Colonic mucosa (tissue), 4 donors: ENCODE measurements at regions not wholly inside any gene's neighbourhood (a gene's known extent, or its start where the extent isn't known, plus 50 kb on each side); places are given as distances from the start of the nearest gene placed in this dataset.

Source experiments
- DNase-seq: peaks from one replicate; pipeline ENCODE4 v3.0.0-alpha.2; 2020
- H3K27ac ChIP-seq: fragments of 200-600 bp; one replicate; pipeline ENCODE4 v1.8.0; 2021
- H3K27me3 ChIP-seq: fragments of 200-600 bp; one replicate; pipeline ENCODE4 v1.8.0; 2021
- H3K36me3 ChIP-seq: fragments of 200-600 bp; one replicate; pipeline ENCODE4 v1.8.0; 2021
- H3K4me1 ChIP-seq: fragments of 200-600 bp; one replicate; pipeline ENCODE4 v1.8.0; 2021; ENCODE audit warnings: mild to moderate bottlenecking
- H3K4me3 ChIP-seq: fragments of 200-600 bp; one replicate; pipeline ENCODE4 v1.8.0; 2021
- H3K9ac ChIP-seq, 2 donors: one replicate each; pipeline ENCODE4 v1.7.0; 2013; ENCODE audit warnings: control low read depth in 2 of 2, low read depth in 2 of 2, low read length in 2 of 2
- H3K9me3 ChIP-seq: fragments of 200-600 bp; one replicate; pipeline ENCODE4 v1.8.0; 2021
- CTCF ChIP-seq: fragments of 200-600 bp; IDR thresholded peaks from one replicate; pipeline ENCODE4 v1.8.0; 2022; ENCODE audit warnings: antibody characterized with exemption, mild to moderate bottlenecking
- intact Hi-C: fragments of 100-400 bp; cut with DNase I; formaldehyde crosslinking; loops from one replicate; pipeline ENCODE4 v1.14.1; 2022
- donor health status: healthy.
- donor health status: DM: no; HTN: no; CAD: no.
- donor health status: DM: no; HTN: no; CAD: no.

GRCh38 chr2:103005393-103005792 lies 243.6 kb downstream of the TMEM182 start:
- no peak for DNase-seq
- Histone ChIP-seq H3K36me3 (no peaks in the 10 kb centered on the region), H3K27ac (no peak overlapping the region), H3K9ac (no peak overlapping the region), H3K9me3 (no peaks in the 10 kb centered on the region), H3K27me3 (no peaks in the 10 kb centered on the region), H3K4me1 (no peaks in the 10 kb centered on the region), H3K4me3 (no peak overlapping the region)
- no peak for TF ChIP-seq CTCF
- intact Hi-C loops = no loop called here

GRCh38 chr2:103007086-103007485 lies 245.3 kb downstream of the TMEM182 start:
- intact Hi-C loops = no loop called here

GRCh38 chr2:103008586-103008985 lies 246.8 kb downstream of the TMEM182 start:
- no peak for TF ChIP-seq CTCF
- H3K27me3 ChIP-seq = no peaks in the 10 kb centered on the region
- no peaks in the 10 kb centered on the region for H3K9me3 ChIP-seq
- DNase-seq = no peak
- H3K27ac ChIP-seq = no peak overlapping the region
- no peaks in the 10 kb centered on the region for H3K36me3 ChIP-seq
- no peak overlapping the region for H3K4me3 ChIP-seq
- no peaks in the 10 kb centered on the region for H3K4me1 ChIP-seq
- intact Hi-C loops = no loop called here
- H3K9ac ChIP-seq = no peak overlapping the region

More at GRCh38 chr2:103007086-103007485, 245.3 kb downstream of the TMEM182 start:
- Histone ChIP-seq H3K36me3 (no peaks in the 10 kb centered on the region), H3K27me3 (no peaks in the 10 kb centered on the region), H3K4me3 (no peak overlapping the region), H3K4me1 (no peaks in the 10 kb centered on the region), H3K27ac (no peak overlapping the region), H3K9me3 (no peaks in the 10 kb centered on the region), H3K9ac (no peak overlapping the region)
- no peak for DNase-seq
- no peak for TF ChIP-seq CTCF

GRCh38 chr2:103009871-103010270 lies 248.0 kb downstream of the TMEM182 start:
- H3K36me3 ChIP-seq = no peaks in the 10 kb centered on the region
- H3K9ac ChIP-seq = no peak overlapping the region
- TF ChIP-seq CTCF = no peak
- no peak overlapping the region for H3K27ac ChIP-seq
- no peaks in the 10 kb centered on the region for H3K27me3 ChIP-seq
- no peaks in the 10 kb centered on the region for H3K4me1 ChIP-seq
- H3K4me3 ChIP-seq = no peak overlapping the region
- no peak for DNase-seq
- no peaks in the 10 kb centered on the region for H3K9me3 ChIP-seq
- intact Hi-C loops = no loop called here

GRCh38 chr2:103010306-103010705 lies 248.5 kb downstream of the TMEM182 start:
- no peak for DNase-seq
- no peak for TF ChIP-seq CTCF
- H3K27ac ChIP-seq = no peak overlapping the region
- no peak overlapping the region for H3K4me3 ChIP-seq
- no peaks in the 10 kb centered on the region for H3K36me3 ChIP-seq
- no peak overlapping the region for H3K9ac ChIP-seq
- H3K9me3 ChIP-seq = no peaks in the 10 kb centered on the region
- intact Hi-C loops = no loop called here
- no peaks in the 10 kb centered on the region for H3K4me1 ChIP-seq
- H3K27me3 ChIP-seq = no peaks in the 10 kb centered on the region

- Histone ChIP-seq H3K27ac (no peak overlapping the region), H3K27me3 (no peaks in the 10 kb centered on the region), H3K36me3 (no peaks in the 10 kb centered on the region), H3K9ac (no peak overlapping the region), H3K4me1 (no peaks in the 10 kb centered on the region), H3K9me3 (no peaks in the 10 kb centered on the region), H3K4me3 (no peak overlapping the region)
- intact Hi-C loops = no loop called here
- no peak for TF ChIP-seq CTCF
- no peak for DNase-seq
Observed at GRCh38 chr2:103010751-103011150, 248.9 kb downstream of the TMEM182 start.
